ENCODE measurements at regions not wholly inside any gene's neighbourhood (a gene's known extent, or its start where the extent isn't known, plus 50 kb on each side); places are given as distances from the start of the nearest gene placed in this dataset.

GRCh38 chr4:42751587-42751986 is 94.7 kb upstream of the ATP8A1 start:
- intact Hi-C loops (cut with DNase I): no loop called here
- ATAC-seq: no peak
- DNase-seq (ENCODE audit: missing footprints): no peak

- DNase-seq (ENCODE audit: missing footprints): no peak
- ATAC-seq: no peak
- intact Hi-C loops (cut with DNase I): loop anchor here (1.0 kb wide), 1 partner anchor 183 kb away; no protein-coding TSS in a partner anchor
These were observed 94.0 kb upstream of the ATP8A1 start for GRCh38 chr4:42750856-42751255.

DNA sequence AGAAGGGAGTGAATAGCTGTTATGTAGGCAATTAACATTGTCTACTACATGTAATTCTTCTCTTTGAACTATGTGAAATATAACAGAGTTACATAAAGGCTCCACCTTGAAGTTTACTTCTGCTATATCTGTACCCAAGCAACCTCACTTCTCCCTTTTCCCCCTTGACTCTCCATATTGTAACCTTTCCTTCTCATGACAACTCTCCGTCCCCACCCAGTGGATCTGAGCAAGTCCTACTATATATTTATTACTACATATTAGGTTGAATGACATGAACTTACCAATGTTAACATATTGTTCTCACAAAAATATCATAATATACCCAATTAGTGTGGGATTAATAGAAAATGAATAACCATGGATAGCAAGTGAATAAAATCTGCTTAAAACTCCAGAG is 93.2 kb upstream of the ATP8A1 start:
- peak; percentile 82 for ATAC-seq
- DNase-seq (ENCODE audit: missing footprints): no peak
- intact Hi-C loops (cut with DNase I): loop anchor here (1.0 kb wide), 1 partner anchor 182 kb away; no protein-coding TSS in a partner anchor

- no peak for DNase-seq (ENCODE audit: missing footprints)
- intact Hi-C loops (cut with DNase I): no loop called here
- no peak for ATAC-seq
These were observed 91.1 kb upstream of the ATP8A1 start for GRCh38 chr4:42747971-42748370.

DNA sequence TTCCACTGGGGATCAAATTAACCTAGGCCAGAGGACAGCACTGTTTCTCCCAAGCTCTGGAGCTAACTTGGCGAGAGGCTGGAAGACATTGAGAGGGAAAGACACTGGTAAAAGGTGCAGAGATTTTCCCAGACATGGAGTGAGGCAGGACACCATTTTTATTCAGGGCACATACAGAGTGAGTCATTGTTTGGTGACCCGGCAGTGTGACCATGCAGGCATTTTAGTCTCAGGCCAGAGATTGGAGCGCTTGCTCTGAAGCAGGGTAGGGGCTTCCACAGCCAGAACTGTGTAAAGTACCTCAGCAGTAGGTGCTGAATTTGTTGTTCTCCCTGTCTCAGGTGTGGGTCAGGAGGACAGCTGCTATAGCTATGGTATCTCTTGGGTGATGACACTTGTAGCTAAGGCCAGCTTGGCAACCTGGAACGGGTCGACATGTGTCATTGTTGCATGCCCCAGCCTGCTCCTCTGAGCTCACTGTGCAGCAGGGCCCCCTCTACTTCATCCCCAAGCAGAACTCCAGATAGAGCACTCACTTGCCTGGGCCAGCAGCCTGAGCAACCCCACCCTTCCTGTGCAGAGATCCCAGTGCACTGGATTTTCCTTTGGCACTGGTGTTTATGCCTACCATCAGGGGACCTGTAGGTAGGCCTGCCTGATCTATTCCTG is 79.8 kb upstream of the ATP8A1 start:
- intact Hi-C loops (cut with DNase I): no loop called here
- DNase-seq (ENCODE audit: missing footprints): no peak
- ATAC-seq: no peak

DNA sequence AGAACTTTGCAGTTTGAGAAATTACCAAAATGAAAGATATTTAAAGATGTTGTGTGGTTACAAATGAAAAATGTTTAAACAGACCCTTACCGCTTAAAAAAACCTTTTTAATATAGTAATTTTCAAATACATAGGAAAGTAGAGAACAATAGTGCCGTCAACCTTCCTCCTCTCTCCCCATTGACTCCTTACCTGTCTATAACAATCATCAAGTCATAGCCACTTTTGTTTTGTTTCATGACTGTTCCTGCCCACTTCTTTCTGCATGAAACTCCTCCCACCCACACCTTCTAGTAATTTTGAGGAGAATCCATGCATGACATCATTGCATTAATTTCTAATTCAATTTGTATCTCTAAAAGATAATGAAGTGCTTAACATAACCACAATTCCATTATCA is 76.5 kb upstream of the ATP8A1 start:
- no peak for ATAC-seq
- intact Hi-C loops (cut with DNase I): no loop called here
- no peak for DNase-seq (ENCODE audit: missing footprints)

- ATAC-seq: no peak
- no peak for DNase-seq (ENCODE audit: missing footprints)
- intact Hi-C loops (cut with DNase I): no loop called here
These were observed 75.9 kb upstream of the ATP8A1 start for GRCh38 chr4:42732776-42733175.

GRCh38 chr4:42729505-42730237 is 72.8 kb upstream of the ATP8A1 start:
- ATAC-seq (no peak), DNase-seq (ENCODE audit: missing footprints) (no peak)
- intact Hi-C loops (cut with DNase I): no loop called here

DNA sequence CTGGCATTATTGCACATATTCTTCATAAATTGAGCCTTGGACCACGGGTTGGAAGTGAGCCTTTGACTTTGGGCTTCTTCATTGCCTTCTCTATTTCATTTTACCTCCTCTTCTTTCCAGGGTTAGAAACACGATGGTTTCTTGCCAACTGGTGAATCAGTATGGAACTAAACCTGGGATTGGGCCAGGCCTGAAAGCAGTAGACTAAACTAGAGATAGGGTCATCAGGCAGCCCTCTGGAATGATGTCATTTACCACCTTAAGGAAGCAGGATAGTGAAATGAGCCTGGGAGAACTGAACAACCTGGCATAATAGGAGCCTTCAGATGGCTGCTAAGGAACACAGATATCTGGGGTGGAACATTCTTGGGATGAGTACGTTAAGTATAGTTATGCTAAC is 67.5 kb upstream of the ATP8A1 start:
- intact Hi-C loops (cut with DNase I): no loop called here
- no peak for DNase-seq (ENCODE audit: missing footprints)
- ATAC-seq: no peak

DNA sequence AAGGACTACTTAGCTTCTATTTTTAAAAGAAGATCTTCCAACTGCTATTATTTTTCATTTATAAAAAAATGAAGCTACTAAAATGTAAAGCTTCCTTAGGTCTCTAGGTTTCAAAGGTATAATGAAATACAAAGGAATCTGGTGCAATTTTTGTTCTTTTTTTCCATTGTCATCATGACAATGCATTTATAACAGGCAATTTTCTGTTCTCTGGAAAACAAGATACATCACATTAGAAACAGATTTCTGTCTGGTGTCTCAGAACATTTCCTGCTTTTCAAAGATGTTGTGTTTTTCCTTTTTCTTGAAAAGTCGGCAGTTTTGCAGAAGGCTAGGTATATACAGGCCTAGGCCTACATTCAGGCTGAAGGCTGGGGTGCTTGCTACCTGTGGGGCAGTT is 63.6 kb upstream of the ATP8A1 start:
- ATAC-seq: no peak
- no peak for DNase-seq (ENCODE audit: missing footprints)
- intact Hi-C loops (cut with DNase I): no loop called here

DNA sequence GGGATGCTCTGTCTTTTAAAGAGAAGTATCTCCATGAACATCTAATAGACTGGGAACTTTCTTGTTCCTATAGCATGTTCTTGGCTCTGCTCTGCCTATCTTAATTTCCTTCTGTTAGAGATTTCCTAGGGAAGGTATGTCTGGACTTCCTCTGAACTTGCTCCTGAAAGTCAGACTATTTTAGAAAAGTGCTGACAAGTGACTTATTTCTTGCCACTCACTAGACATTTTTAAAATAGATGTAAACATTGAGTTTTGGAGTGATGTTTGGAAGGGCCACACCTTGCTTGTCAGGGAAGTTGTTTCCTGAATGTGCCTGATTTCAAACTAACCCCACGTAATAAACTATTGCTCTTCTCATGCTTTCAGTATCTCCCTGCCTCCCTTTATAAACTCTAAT is 62.4 kb upstream of the ATP8A1 start:
- intact Hi-C loops (cut with DNase I): no loop called here
- ATAC-seq: no peak
- no peak for DNase-seq (ENCODE audit: missing footprints)

DNA sequence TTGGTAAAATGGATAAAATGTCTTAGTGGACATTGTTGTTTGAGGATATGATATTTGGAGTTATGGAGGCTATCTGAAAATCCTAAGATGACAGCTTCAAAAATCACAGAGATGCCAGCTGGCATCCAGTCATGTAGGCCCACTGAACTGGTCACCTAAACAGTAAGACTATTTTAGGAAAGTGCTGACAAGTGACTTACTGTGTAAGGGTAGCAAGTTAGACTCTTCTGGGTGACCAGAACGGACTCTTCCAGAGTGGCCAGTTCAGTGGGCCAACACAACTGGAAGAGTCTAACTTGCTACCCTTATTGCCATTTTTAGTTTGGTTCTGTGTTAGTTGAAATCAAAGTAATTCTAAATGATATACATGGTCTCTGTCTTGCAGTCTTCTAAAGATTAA is 61.4 kb upstream of the ATP8A1 start:
- no peak for ATAC-seq
- no peak for DNase-seq (ENCODE audit: missing footprints)
- intact Hi-C loops (cut with DNase I): no loop called here

DNA sequence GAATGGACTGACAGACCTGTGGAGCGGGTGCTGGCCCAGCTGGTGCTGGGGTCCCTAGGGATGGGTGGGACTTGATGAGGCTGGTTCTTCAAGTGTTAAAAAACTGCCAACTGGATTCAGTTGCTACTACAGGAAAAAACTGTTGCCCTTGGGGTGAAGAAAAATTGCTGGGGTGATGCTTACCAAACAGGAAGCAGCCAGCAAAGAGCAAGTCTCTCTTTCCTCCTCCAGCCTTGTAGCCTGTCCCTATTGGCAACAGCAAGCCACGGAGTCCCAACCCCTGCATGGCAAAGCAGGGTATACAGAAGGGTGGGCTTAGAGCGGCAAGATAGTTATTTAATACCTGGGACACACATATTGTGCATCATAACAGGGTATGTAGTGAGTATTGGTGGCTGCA is 60.1 kb upstream of the ATP8A1 start:
- ATAC-seq (no peak), DNase-seq (ENCODE audit: missing footprints) (no peak)
- intact Hi-C loops (cut with DNase I): no loop called here

GRCh38 chr4:42715807-42716482 is 59.0 kb upstream of the ATP8A1 start:
- intact Hi-C loops (cut with DNase I): no loop called here
- DNase-seq (ENCODE audit: missing footprints): no peak
- ATAC-seq: no peak

GRCh38 chr4:42713391-42713790 is 56.5 kb upstream of the ATP8A1 start:
- ATAC-seq (no peak), DNase-seq (ENCODE audit: missing footprints) (no peak)
- intact Hi-C loops (cut with DNase I): no loop called here

DNA sequence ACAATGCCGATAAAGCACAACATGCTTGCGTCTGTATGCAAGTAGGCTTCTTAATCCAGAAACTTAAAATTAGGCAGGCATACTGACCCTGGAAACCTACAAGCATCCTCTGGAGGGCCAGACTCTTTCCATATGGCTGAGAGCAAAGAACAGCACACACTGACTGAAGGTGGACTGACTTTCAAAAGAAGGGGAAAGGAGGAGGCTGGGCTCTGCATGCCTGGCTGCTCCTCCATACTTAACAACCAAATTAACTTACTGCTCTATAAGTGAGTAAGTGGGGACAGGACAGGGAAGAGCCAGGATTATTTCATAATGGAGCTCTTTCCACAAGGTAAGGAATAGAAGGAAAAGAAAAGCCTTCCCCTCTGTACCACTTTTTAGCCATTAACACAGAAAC is 55.9 kb upstream of the ATP8A1 start:
- intact Hi-C loops (cut with DNase I): no loop called here
- ATAC-seq: no peak
- no peak for DNase-seq (ENCODE audit: missing footprints)

DNA sequence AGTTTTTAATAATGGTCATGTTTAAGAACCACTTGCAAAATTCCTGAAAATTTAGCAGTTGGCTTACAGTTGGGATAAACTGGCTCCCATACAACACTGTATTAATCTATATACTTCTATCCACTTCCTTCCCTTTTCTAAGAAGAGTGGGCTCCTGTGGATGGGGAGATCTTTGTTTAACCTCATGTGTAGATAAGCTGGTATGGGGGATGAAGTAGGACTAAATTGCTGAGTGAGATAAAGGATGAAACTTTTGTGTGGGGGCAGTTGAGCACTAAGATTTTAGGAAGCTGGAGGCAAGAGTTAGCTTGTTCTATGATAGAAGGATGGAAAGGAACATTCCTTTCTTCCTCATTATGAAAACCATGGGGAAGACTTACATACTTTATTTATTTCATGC is 54.6 kb upstream of the ATP8A1 start:
- ATAC-seq: no peak
- DNase-seq (ENCODE audit: missing footprints): no peak
- intact Hi-C loops (cut with DNase I): no loop called here

DNA sequence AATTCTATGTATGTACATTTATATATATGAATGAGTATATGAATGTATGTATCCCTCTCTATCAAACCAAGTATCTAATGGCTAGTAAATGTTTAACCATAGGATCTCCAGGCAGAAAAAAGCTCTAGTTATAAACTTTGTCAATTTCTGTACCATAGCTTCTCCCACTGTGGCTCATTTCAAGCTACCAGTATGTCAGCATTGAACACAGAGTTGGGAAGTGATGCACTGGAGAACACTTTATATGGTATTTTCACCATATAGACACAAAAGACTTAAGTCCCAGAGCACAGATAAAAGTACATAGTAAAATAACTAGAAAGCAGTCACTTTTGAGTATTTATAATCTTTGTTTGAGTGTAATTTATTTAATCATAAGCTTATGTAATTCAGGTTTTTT is 53.9 kb upstream of the ATP8A1 start:
- intact Hi-C loops (cut with DNase I): no loop called here
- DNase-seq (ENCODE audit: missing footprints) (no peak), ATAC-seq (no peak)

DNA sequence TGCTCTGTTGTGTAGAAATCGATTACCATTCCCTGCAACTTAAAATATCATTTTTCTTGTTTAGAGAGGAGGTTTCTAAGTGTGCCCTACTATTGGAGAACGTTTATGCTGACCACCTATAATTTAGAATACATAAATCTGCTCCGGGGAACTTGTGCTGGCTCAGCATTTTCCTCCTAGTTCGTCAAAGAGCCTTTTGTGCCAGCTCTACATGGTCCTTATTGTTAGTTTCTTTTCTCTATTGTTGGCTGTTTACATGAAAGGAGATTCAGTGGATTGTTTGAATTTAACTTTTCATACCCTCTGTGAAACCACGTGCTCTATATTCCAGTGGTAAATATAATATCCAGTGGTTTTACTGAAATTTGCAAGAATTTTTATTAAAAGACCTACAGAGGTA is 53.4 kb upstream of the ATP8A1 start:
- intact Hi-C loops (cut with DNase I): no loop called here
- no peak for ATAC-seq
- DNase-seq (ENCODE audit: missing footprints): no peak

GRCh38 chr4:42709392-42710065 is 52.6 kb upstream of the ATP8A1 start:
- ATAC-seq: no peak
- intact Hi-C loops (cut with DNase I): no loop called here

More at GRCh38 chr4:42709392-42710065, 52.6 kb upstream of the ATP8A1 start:
- DNase-seq (ENCODE audit: missing footprints): no peak
